NCI-H146 treated with DMSO at 0.1 percent for 48 hours (cell line): ENCODE measurements at regions not wholly inside any gene's neighbourhood (a gene's known extent, or its start where the extent isn't known, plus 50 kb on each side); places are given as distances from the start of the nearest gene placed in this dataset.

Experiments
- DNase-seq: peaks from one replicate; lab custom pipeline; 2025; ENCODE audit not compliant: unreplicated experiment; lab: John Stamatoyannopoulos, UW

DNA sequence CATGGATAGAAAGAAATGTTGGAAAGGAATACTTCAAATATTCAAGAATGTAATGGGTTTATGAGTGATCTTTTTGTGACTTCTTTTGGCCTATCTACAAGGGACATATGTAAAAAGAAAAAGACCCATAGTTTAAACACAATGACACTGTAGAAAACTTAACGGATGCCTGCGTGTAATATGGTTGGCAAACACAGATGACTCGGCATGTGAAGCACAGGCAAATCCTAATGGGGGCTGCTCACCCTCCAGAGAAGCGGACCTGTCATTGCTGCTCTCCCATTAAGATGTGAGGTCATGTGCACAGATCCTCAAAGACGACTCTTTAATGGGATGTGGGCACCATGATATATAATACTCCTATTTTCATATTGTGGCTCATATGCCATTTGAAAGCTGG is 366.6 kb upstream of the TMEM132C start:
- DNase-seq, result no peak

DNA sequence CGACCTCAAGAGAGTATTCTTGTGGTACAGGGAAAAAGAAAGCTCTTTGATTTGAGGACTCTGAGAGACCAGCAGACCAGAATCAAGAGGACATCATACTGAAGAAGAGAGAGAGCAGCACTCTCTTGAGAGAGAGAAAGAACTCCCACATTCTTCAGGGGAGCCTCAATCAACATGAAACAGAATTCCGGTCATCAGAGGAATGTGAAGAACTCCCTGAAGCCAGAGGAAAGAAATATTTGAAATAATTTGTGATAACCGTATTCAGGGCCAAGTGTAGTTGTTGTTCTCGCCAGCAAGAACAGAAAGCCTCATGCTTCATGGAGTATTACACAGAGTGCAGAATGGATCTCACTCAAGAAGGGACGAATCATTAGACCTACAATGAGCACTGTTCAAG is 363.8 kb upstream of the TMEM132C start:
- no peak for DNase-seq

DNA sequence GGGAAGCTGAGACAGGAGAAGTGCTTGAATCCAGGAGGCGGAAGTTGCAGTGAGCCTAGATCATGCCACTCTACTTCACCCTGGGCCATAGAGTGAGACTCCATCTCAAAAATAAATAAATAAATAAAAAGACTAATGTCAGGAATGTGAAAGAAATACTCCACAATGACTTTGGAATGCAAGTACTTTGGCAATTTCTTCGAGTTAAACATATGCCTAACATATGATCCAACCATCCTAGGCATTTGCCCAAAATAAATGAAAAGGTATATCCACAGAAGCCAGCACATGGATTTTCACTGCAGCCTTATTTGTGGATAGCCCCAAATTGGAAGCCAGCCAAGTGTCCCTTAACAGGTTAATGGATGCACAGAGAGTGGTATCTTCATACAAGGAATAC is 357.9 kb upstream of the TMEM132C start:
- no peak for DNase-seq

DNA sequence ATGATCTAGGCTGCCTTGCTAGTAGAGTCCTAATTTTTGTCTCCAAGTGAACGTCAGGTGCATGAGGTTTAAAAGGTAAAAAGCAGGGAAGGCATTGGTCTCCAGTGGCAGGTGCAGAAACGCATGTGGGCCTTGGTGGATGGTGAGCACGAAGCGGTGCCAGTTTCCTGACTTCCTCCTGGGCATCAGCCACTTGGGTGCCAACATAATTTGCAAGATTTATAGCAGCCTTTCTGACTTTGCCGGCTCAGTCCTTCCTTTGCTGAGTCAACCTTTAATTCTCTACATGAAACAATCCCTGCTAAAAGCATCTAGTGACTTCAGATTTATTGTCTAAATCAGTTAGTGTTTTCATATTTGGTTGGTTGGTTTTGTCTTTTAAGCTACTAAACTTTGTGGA is 355.7 kb upstream of the TMEM132C start:
- DNase-seq, result no peak

DNA sequence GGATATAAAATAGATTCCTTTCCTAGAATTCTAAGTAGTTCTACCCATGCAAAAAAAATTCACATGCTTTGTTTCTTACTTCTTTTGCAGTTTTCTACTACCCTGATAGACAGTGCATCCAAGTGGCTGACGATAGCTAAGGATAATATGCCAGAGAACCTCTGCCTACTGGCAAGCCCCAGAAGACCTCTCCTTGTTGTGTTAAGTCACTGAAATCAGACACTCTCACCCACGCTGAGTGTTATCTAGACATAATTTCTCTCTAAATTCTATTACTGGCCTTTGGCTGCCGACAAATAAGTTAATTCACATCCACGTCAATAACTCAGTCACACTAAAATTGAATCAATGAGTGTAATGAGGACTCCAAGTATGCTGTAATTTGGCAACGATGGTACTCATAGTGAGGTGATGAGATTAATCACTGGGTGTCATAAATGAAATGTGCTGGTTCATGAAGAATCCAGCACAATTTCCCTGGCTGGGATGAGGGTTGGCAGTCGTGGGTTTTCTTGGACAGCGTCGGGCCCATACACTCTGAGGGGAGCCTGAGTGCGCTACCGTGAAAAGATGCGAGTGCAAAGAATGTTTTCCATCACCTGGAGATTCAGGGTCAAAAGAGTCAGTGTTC is 354.8 kb upstream of the TMEM132C start:
- DNase-seq, result no peak

DNA sequence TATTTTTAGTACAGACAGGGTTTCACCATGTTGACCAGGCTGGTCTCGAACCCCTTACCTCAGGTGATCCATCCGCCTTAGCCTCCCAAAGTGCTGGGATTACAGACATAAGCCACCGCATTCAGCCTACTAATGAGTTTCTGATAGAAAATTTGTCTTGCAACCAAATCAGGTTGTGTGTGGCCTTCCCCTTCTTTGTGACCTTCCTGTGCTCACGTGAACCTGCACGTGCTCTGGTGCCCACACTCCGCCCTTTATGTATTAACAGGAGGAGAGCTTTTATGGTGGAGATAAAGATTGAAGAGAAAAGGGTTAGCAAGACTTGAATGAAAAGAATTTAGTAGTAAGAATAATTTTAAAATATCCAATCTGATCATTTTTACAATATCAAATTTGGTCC is 343.5 kb upstream of the TMEM132C start:
- no peak for DNase-seq

DNA sequence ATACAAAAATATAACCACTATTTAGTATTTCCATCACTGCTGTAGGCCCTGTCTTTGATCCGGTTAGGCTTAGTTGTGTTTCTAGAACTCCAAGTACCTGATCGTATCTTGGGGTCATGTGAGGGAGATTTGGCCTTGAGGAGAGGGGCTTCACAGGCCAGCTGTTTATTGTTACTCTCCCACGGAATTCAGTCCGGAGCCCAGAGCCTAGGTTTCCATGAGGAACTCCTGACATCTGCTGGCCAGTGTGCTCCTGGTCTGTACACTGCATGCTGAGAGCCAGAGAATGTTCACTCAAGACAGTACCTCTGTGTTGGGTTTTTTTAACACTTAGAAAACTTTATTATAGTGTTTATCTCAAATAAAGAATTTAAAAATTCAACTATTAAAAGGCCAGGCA is 341.0 kb upstream of the TMEM132C start:
- no peak for DNase-seq

DNA sequence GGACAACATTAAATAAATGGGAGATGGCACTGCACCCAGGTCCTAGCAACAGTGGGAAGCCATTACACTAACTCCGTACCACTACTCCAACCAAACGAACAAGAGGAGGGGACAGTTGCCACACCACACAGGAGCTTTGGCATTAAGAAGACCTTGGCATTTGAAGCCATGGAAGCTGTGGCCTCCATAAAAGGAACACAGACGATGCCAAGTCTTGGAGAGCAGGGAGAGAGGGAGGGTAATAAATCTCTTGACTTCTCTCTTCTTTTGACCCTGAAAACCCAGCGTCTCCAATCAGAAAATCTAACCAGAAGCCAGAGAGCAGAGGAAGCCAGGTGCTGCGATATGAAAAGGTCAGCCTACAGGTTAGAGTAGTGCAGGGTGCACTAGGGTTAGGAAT is 338.8 kb upstream of the TMEM132C start:
- no peak for DNase-seq

DNA sequence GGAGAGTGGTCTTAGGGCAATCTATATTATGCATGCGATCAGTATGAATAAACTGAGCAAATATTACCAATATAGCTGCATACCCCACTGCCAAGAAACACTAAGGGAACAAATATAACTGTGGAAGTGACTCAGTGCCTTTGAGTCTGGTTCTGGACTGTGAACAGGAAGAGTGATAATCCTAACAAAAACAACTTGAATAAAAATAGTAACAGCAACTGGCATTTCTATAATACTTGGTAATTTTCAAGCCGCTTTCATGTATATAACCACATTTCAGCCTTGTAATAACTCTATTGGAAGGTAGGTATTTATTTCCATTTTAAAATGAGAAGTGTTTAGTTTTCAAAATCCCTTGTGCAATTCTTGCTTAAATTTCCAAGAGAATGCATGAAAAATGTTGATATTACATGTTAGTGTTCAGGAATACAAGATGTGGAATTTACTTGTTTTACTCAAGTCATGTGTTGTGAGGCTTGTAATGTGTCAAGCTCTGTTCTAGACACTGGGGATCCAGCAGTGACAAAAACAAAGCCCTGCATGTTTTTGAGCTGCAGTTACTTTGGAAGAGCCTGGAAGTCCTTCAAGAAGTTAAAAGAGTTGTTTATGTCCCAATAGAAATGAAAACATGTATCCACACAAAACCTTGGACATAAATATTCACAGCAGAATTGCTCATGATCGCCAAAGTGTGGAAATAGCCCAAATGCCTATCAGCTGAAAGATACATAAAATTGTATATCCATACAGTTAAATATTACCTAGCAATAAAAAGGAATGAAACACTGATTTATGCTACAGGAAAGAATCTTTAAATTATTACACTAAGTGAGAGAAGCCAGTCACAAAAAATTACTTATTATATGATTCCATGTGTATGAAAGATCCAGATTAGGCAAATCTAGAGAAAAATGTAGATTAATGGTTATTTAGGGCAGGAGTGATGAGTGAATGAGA is 338.1 kb upstream of the TMEM132C start:
- no peak for DNase-seq

DNA sequence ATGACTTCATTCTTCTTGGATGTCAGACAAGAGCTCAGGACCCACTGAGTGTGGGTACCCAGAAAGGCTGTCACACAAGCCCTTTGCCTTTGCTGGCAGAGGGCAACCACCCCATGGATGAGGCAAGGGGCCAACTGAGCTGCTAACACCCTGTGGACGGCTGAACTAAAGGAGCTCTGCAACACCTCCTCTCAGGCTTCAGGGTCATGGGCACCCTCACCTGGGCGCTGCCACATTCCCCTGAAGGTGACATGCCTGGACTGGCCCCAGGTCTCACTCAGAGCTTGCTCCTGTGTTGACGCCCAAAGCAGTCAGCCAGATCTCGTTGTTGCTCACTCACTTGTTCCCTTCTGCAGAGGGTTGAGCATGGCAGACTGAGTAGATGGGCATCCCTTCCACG is 336.8 kb upstream of the TMEM132C start:
- no peak for DNase-seq

DNA sequence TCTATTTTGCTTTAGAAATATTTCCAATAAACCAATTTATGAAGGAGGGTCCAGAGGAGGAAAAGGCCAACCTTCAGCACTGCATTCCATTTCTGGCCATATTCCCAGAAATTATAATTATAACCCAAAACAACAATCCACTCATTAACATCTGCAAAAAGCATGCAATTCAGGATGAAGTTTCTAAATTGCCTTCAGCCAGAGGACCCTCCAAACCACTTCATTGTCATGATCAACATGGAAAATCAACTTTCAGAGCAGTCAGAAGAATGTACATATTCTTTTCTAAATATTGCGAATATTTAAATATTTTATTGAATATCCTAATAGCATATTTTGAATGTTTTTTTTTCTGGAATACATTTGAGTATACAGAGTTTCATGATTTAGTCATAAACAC is 332.6 kb upstream of the TMEM132C start:
- no peak for DNase-seq

DNA sequence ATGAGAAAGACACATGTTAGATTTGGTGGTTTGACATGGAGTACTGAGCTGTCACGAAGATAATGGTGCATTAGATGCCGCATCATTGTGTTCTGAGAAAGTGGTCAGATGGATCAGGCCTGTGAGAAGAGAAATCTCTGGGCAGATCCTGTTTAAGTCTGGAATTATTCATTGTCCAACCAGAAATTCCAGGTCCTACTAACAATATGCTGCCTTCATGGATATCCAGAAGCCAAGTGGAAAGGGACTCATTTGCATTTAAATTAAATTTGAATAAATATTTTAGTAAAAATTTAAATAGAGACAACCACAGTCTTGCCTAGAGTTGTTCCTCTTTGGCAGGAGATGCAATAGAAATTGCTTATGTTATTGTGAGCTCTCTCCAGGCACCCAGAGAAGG is 330.5 kb upstream of the TMEM132C start:
- no peak for DNase-seq

DNA sequence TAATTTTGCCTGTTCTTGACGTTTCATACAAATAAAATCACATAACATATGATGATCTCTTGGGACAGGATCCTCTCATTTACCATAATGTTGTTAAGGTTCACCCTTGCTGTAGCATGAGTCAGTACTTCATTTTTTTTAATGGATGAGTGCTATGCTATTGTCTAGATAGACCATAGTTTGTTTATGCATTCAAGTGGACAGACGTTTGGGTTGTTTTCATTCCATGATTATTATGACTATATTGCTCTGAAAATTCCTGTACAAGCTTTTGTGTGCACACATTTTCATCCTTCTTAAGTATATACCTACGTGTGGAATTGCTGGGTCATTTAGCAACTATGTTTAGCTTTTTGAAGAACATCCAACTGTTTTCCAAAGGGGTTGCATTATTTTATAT is 325.6 kb upstream of the TMEM132C start:
- DNase-seq, result no peak

DNA sequence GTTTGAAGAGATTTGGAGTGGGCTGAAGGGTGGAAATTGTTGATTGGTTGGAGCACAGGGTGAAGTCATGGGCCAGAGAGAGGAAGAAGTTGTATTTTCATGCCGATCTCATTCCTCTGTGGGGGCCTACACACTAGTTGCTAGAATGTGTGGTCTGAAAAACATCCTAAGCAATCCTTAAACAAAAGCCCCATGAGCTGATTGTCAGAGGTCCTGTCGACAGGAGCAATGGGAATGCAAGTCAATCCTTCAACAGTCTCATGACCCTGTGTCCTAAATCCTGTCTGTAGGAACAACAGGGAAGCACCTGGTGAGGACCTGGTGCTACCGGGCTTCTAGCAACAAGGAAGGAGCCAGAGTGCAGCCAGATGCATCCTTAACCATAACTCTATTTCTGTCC is 324.0 kb upstream of the TMEM132C start:
- no peak for DNase-seq

DNA sequence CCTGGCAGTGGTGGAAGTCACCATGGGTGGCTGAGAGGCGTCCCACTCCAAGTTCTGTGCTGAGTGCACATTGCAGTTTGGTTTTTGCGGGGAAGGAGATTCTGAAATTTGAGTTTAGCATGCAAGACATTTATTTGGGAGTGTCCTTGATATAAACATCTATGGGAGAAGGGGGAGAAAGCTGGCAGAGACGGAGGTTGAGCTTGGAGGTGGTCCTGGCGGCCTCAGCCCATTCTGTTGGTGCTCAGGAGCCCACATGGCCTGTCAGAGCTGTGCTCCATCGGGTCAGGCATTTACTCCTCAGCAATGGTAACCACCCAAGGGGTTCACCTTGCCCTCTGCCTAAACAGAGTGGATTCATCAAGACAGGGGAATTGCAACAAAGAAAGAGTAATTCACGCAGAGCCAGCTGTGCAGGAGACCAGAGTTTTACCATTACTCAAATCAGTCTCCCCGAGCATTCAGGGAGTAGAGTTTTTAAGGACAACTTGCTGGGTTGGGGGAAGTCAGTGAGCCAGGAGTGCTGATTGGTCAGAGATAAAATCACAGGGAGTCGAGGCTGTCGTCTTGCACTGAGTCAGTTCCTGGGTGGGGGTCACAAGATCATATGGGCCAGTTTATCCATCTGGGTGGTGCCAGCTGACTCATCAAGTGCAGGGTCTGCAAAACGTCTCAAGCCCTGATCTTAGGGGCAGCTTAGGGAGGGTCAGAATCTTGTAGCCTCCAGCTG is 323.3 kb upstream of the TMEM132C start:
- no peak for DNase-seq

DNA sequence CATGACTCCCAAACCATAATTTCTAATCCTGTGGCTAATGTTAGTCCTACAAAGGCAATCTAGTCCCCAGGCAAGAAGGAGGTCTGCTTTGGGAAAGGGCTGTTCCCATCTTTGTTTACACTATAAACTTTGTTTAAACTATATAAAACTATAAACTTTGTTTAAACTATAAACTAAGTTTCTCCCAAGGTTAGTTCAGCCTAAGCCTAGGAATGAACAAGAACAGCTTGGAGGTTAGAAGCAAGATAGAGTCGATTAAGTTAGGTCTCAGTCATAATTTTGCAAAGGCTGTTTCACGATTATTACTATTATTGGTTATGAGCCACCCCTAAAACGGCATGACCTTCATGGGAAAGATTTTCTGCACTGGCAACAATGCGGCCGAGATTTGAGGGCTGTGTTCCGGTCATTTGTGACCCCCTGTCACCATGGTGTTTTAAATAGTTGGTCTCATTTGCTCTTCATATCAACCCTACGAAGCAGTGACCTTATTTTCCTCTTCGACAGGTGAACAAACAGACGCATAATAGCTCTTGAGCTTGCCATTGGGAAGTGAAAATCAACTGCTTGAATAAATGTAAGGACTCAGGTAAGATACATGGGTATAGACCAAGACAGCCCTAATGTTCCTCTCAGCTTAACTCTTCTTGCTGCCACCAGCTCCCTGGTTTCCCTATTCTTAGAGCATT is 322.6 kb upstream of the TMEM132C start:
- no peak for DNase-seq

DNA sequence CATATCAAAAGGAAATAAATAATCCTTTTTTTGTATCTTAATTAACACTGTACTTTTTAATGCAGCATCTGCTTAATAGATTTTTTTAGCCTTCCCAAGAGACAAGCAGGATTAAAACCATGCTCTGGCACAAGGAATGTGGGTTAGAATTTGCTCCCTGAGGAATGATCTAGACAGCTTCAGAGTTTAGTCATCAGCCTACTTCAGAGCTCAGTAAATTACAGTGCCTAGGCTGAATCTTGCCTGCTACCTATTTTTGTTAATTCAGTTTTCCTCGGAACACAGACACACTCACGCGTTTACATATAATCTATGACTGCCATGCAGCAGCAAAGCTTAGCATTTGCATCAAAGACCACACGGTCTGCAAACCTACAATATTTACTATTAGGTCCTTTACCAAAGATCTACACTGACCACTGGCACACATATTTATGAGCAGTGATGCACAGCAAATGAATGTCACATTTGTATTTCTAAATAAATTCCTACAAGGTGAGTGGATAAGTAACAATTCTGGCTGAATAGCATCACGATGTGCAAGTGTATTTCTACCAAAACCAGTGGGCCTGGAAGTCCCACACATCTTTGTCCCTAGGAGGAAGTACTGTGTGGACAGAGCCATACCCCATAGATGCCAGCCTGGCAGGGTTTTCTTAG is 309.8 kb upstream of the TMEM132C start:
- no peak for DNase-seq

DNA sequence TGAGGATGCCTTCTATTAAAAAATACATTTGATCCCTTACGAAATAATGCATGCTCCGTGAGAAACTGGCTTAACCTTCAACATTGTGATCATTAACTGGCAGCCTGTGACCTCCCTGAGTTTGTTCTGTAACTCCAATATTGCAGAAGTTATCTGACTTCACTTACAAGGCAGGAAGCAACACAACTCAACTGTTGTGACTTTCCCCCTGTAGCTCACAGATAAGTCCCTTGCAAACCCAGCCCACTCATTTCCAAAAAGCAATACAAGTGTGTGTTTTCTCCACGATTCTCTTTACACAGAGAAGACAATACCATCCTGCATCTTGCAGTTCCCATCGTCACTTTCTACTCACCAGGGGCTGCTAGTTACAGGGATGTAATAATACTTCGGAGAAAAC is 304.7 kb upstream of the TMEM132C start:
- no peak for DNase-seq

DNA sequence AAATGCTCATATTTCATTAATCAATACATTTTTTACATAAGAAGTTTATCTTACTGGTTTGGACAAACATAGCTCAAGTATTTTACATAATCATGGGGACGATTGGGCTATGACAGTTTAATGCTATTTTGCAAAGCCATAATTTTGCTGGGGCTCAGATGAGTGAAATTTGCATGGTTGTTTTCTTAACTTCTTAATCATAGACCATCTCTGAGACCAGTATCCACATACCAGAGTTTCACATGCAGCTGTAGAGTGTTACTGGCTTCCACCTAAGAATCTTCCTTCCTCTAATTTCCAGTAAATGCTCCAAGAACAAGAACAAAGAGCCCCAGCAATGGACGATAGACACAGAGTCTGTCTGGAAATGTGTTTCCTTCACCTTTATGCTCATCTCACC is 303.0 kb upstream of the TMEM132C start:
- DNase-seq, result no peak

DNA sequence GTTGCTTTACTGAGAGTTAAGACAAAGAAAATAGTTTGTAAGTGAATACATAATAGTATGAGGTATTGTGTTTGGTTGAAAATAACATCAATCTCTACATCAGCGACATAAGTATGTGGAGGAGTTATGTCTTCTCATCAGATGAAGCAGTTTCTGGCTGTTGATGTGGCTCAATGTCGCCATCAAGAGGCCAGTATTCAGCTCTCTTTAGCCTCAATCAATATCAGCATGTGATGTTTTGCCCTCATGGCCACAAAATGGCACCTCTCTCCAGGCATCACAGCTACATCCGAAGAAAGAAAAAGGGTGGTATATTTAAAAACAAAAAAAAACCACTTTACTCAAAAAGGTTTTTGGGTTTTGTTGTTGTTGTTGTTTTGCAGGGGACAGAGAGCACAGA is 302.3 kb upstream of the TMEM132C start:
- no peak for DNase-seq

DNA sequence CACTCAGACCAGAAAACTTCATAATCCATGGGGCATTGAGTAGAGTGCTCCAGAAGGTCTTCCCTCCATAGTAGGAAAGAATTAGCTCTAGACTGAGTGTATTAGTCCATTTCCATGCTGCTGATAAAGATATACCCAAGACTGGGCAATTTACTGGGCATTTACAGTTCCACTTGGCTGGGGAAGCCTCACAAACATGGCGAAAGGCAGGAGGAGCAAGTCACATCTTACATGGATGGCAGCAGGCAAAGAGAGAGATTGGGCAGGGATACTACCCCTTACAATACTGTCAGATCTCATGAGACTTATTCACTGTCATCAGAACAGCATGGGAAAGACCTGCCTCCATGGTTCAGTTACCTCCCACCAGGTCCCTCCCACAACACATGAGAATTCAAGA is 300.6 kb upstream of the TMEM132C start:
- DNase-seq, result no peak
